AG09319 (cell line): ENCODE measurements at regions not wholly inside any gene's neighbourhood (a gene's known extent, or its start where the extent isn't known, plus 50 kb on each side); places are given as distances from the start of the nearest gene placed in this dataset.

Experiments
- DNase-seq: peaks from one replicate; pipeline ENCODE4 v3.0.0-alpha.2; 2010; ENCODE audit warnings: low read depth; ENCODE audit errors: extremely low read depth
- TF ChIP-seq, protein P1 (sequence below): IDR thresholded peaks from 2 replicates; pipeline ENCODE4 v1.5.1; 2011; ENCODE audit warnings: low read depth, mild to moderate bottlenecking, inconsistent platforms, low read length, moderate library complexity

DNA sequence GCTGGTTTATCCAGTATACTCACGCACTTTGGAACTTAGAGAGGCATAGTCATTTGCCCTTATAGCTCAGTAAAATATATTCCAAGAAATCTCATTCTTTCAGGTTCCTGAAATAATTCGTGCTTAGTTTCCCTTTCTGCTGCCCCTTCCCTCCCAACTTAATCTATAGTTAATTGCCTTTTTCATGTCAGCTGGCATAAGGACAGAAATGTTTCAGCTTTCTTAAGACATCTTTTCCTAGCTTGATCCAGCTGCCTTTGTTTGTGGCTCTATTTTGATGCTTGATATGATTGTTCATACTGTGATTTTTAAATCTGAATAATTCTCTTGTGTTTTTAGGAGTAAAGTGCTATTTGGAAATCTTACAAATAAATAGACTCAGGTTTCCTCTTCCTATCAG is 120.0 kb upstream of the SEL1L start:
- TF ChIP-seq, protein P1, sequence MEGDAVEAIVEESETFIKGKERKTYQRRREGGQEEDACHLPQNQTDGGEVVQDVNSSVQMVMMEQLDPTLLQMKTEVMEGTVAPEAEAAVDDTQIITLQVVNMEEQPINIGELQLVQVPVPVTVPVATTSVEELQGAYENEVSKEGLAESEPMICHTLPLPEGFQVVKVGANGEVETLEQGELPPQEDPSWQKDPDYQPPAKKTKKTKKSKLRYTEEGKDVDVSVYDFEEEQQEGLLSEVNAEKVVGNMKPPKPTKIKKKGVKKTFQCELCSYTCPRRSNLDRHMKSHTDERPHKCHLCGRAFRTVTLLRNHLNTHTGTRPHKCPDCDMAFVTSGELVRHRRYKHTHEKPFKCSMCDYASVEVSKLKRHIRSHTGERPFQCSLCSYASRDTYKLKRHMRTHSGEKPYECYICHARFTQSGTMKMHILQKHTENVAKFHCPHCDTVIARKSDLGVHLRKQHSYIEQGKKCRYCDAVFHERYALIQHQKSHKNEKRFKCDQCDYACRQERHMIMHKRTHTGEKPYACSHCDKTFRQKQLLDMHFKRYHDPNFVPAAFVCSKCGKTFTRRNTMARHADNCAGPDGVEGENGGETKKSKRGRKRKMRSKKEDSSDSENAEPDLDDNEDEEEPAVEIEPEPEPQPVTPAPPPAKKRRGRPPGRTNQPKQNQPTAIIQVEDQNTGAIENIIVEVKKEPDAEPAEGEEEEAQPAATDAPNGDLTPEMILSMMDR, result no peak

DNA sequence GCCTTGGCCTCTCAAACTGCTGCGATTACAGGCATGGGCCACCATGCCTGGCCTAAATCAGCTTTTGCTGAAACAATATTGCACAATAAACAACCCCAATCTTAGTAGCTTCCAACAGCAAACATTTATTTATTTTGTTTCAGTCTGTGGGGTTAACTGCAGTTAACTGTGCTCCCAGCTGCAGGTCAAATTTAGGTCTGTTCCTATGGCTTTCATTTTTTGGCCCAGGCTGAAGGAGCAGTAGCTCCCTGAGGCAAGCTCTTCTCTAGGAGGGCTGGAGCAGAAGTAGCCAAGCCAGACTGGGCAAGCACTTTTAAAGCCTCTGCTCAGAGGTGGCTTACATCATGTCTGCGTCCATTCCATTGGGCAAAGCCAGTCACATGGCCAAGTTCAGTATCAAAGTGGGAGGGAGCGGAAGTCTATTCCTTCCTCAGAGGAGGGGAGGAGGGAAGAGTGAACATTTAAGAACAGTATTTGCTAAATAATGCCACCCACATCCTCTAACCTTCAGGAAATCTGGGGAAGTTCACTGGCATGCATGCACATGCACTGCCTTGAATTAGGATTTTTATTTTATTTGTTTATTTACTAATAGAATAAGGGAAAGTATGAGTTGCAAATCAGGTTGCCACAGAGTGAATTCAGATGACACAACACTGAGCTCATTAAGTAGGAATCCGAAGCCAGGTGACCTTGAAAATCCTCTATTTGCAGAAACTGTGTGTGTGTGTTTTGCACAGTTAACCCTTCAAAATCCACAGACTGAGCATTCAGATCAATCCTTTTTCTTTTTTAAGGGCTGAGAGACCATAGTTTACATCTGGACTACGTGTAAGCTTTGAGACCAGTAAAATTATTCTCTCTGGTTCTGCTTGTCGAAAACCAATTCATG is 122.0 kb upstream of the SEL1L start:
- no peak for DNase-seq
- TF ChIP-seq, protein P1, result no peak

More for the DNA sequence above, 120.0 kb upstream of the SEL1L start:
- no peak for DNase-seq

DNA sequence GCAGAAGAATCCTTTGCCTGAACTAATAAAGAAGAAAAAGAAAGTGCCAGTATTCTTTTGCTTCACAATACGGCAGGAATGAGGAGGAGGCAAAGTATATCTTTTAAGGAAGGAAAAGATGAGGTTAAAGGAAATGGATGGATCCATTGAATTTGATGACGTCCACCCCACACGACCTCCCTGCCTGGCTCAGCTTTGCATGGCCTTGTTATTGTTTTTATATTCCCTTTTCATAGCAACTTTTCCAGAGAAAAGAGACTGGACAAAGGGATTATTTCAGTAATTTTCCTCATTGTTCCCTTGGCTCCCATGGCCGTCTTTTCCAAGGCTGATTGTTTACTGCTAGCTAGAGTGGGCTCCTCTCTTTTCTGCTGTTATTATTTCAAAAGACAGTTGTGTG is 123.2 kb upstream of the SEL1L start:
- DNase-seq, result no peak
- TF ChIP-seq, protein P1, result no peak

DNA sequence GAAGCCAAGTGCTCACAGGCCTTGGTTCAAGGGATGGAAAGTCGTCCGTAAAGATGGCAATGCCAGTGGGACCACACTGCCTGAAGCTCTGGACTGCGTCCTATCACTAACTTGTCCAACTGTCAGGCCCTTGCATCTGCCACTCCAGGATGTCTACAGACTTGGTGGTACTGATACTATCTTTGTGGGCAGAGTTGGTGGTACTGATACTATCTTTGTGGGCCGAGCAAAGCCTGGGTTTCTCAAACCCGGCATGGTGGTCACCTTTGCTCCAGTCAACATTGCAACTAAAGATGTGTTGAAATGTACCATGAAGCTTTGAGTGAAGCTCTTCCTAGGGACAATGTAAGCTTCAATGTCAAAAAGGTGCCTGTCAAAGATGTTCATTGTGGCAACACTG is 128.4 kb upstream of the SEL1L start:
- no peak for DNase-seq
- TF ChIP-seq, protein P1, result no peak

DNA sequence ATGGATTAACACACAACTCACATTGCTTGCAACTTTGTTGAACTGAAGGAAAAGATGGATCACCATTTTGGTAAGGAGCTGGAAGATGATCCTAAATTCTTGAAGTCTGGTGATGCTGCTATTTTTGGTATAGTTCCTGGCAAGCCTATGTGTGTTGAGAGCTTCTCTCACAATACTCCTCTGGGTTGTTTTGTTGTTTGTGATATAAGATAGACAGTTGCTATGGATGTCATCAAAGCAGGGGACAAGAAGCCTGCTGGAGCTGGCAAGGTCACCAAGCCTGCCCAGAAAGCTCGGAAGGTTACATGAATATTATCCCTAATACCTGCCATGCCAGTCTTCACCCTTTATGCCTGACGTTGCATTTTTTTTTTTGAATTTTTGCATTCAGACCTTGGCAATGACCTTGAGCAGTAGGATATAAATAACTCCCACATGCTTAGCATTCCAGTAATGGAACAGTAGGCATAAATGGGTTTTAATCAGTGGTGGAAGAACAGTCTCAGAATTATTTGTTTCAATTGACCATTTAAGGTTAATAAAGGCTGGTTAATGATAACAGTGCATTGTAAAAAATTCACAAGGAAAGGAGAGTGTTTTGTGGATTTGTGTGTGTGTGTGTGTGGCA is 129.0 kb upstream of the SEL1L start:
- TF ChIP-seq, protein P1, result no peak

DNA sequence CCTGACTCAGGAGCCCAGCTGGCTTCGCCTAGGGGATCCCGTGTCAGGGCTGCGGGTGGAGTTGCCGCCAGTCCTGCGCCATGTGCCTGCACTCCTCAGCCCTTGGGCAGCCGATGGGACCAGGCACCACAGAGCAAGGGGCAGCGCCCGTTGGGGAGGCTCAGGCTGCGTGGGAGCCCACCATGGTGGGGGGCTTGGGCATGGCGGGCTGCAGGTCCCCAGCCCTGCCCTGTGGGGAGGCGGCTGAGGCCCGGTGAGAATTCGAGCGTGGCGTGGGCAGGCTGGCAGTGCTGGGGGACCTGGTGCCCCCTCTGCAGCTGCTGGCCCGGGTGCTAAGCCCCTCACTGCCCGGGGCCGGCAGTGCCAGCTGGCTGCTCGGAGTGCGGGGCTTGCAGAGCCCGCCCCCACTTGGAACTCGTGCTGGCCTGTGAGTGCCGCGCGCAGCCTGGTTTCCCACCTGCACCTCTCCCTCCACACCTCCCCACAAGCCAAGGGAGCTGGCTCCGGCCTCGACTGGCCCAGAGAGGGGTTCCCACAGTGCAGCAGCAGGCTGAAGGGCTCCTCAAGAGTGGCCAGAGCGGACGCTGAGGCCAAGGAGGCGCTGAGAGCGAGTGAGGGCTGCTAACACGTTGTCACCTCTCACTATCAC is 135.1 kb upstream of the SEL1L start:
- DNase-seq, result no peak
- TF ChIP-seq, protein P1, result no peak

More for the DNA sequence above, 129.0 kb upstream of the SEL1L start:
- no peak for DNase-seq

DNA sequence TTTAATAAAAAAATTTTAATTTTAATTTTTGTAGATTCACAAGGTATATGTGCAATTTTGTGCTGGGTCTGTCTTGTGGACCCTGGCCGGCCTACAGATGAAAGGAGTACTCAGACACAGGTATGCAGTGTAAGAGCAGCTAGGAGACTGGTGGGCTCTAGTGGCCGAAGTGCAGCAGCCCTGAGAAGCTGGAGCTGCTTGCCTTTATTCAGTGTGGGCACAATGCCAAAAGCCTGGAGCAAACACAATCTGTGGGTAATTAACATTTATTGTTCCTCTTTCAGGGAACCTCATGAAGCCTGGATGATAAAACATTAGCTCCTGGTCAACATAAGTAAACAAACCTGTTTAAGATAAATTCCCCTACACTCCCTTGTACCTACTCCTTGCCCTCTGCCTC is 135.7 kb upstream of the SEL1L start:
- TF ChIP-seq, protein P1, result no peak
- DNase-seq, result no peak
